HG03354 (cell line): ENCODE measurements at regions not wholly inside any gene's neighbourhood (a gene's known extent, or its start where the extent isn't known, plus 50 kb on each side); places are given as distances from the start of the nearest gene placed in this dataset.

Experiments used
- ATAC-seq: cut with Tn5 transposase; IDR thresholded peaks from one replicate; pipeline ENCODE4 v1.9.1; 2021; ENCODE audit warnings: mild to moderate bottlenecking; ENCODE audit not compliant: unreplicated experiment, poor library complexity, severe bottlenecking

GRCh38 chr7:24341691-24342413 lies 57.9 kb downstream of the NPY start:
- no peak for ATAC-seq

GRCh38 chr7:24343614-24344013 lies 59.6 kb downstream of the NPY start:
- ATAC-seq = no peak

- no peak for ATAC-seq
Observed at GRCh38 chr7:24346129-24346528, 62.1 kb downstream of the NPY start.

GRCh38 chr7:24346716-24347115 lies 62.7 kb downstream of the NPY start:
- no peak for ATAC-seq

- ATAC-seq = no peak
Observed at GRCh38 chr7:24349339-24349738, 65.3 kb downstream of the NPY start.

GRCh38 chr7:24354456-24354855 lies 70.5 kb downstream of the NPY start:
- no peak for ATAC-seq

GRCh38 chr7:24356718-24357386 lies 72.9 kb downstream of the NPY start:
- no peak for ATAC-seq

- no peak for ATAC-seq
Observed at GRCh38 chr7:24361001-24361400, 77.0 kb downstream of the NPY start.

GRCh38 chr7:24365606-24366005 lies 81.6 kb downstream of the NPY start:
- ATAC-seq = no peak

GRCh38 chr7:24366876-24367275 lies 82.9 kb downstream of the NPY start:
- ATAC-seq = no peak

GRCh38 chr7:24368161-24368560 lies 84.2 kb downstream of the NPY start:
- ATAC-seq = no peak

GRCh38 chr7:24370541-24370940 lies 86.6 kb downstream of the NPY start:
- no peak for ATAC-seq

GRCh38 chr7:24372961-24373955 lies 89.3 kb downstream of the NPY start:
- ATAC-seq = no peak

GRCh38 chr7:24378871-24379616 lies 95.1 kb downstream of the NPY start:
- no peak for ATAC-seq

GRCh38 chr7:24381894-24382505 lies 98.0 kb downstream of the NPY start:
- ATAC-seq = peak; percentile 63

GRCh38 chr7:24383055-24383454 lies 99.1 kb downstream of the NPY start:
- ATAC-seq = no peak

GRCh38 chr7:24384362-24385030 lies 100.5 kb downstream of the NPY start:
- ATAC-seq = peak; percentile 86

GRCh38 chr7:24388212-24388611 lies 104.2 kb downstream of the NPY start:
- ATAC-seq = no peak
